Activated CD4-positive, alpha-beta T cell treated with anti-CD3 and anti-CD28 coated beads for 36 hours (primary cell): ENCODE measurements at regions not wholly inside any gene's neighbourhood (a gene's known extent, or its start where the extent isn't known, plus 50 kb on each side); places are given as distances from the start of the nearest gene placed in this dataset.
"Not testable (repeated sequence)": the region's sequence is repeated elsewhere in the genome, so short reads cannot be mapped to it uniquely, and the experiment has no call there.

Experiments used
- ATAC-seq: fragments of 200-7000 bp; cut with Tn5 transposase; one replicate; pipeline ENCODE4 v1.10.0; 2021; ENCODE audit warnings: mild to moderate bottlenecking, moderate library complexity
- CTCF ChIA-PET: fragments of 350-600 bp; sonication (Branson Sonifier 250); formaldehyde crosslinking; loops from one replicate; lab custom pipeline; 2021; ENCODE audit warnings: antibody characterized with exemption; lab: Charles Lee
- POLR2A ChIA-PET: fragments of 350-600 bp; sonication (Branson Sonifier 250); formaldehyde crosslinking; loops from one replicate; lab custom pipeline; 2021; ENCODE audit warnings: antibody characterized with exemption, inconsistent platforms; lab: Charles Lee
- DNase-seq: peaks from one replicate; pipeline ENCODE4 v3.0.0-alpha.2; 2020
- H3K27ac Mint-ChIP-seq: one replicate; pipeline ENCODE4 v1.8.0; 2021; ENCODE audit warnings: mixed read lengths
- H3K27me3 Mint-ChIP-seq: one replicate; pipeline ENCODE4 v1.8.0; 2021; ENCODE audit warnings: mixed read lengths
- H3K36me3 Mint-ChIP-seq: one replicate; pipeline ENCODE4 v1.8.0; 2021; ENCODE audit warnings: low read depth, mixed read lengths
- H3K4me1 Mint-ChIP-seq: one replicate; pipeline ENCODE4 v1.8.0; 2021; ENCODE audit warnings: mixed read lengths
- H3K4me3 Mint-ChIP-seq: one replicate; pipeline ENCODE4 v1.8.0; 2021; ENCODE audit warnings: mild to moderate bottlenecking, moderate library complexity, mixed read lengths
- H3K9me3 Mint-ChIP-seq: one replicate; pipeline ENCODE4 v1.8.0; 2021; ENCODE audit warnings: low read depth, mixed read lengths
- intact Hi-C, 2 experiments: fragments of 100-400 bp; cut with DNase I in 1 of 2; cut with micrococcal nuclease in 1 of 2; formaldehyde crosslinking; loops; one replicate each; pipeline versions ENCODE4 v1.14.2 to v1.15.1; 2022 to 2024; cut with DNase I, micrococcal nuclease

GRCh38 chr2:207428573-207428972 lies 101.2 kb upstream of the CREB1 start:
- CTCF ChIA-PET = no interaction called here
- no peaks in the 10 kb centered on the region for H3K36me3 Mint-ChIP-seq
- no peak for DNase-seq
- no peaks in the 10 kb centered on the region for H3K27me3 Mint-ChIP-seq
- intact Hi-C loops = no loop called here
- no peak overlapping the region for H3K4me3 Mint-ChIP-seq
- no peak overlapping the region for H3K27ac Mint-ChIP-seq
- POLR2A ChIA-PET = no interaction called here
- H3K4me1 Mint-ChIP-seq = peaks cover 6% of the 10 kb centered on the region
- no peak for ATAC-seq
- H3K9me3 Mint-ChIP-seq = no peaks in the 10 kb centered on the region

GRCh38 chr2:207432453-207432852 lies 97.3 kb upstream of the CREB1 start:
- no peak overlapping the region for H3K27ac Mint-ChIP-seq
- ATAC-seq (no peak), DNase-seq (no peak)
- no peaks in the 10 kb centered on the region for H3K4me1 Mint-ChIP-seq
- H3K27me3 Mint-ChIP-seq = no peaks in the 10 kb centered on the region
- no peaks in the 10 kb centered on the region for H3K36me3 Mint-ChIP-seq
- no peak overlapping the region for H3K4me3 Mint-ChIP-seq
- ChIA-PET POLR2A (no interaction called here), CTCF (no interaction called here)
- H3K9me3 Mint-ChIP-seq = no peaks in the 10 kb centered on the region
- intact Hi-C loops = no loop called here

GRCh38 chr2:207434306-207434705 lies 95.5 kb upstream of the CREB1 start:
- Mint-ChIP-seq H3K27me3 (no peaks in the 10 kb centered on the region), H3K4me1 (no peaks in the 10 kb centered on the region), H3K36me3 (no peaks in the 10 kb centered on the region), H3K9me3 (no peaks in the 10 kb centered on the region), H3K4me3 (no peak overlapping the region), H3K27ac (no peak overlapping the region)
- intact Hi-C loops = no loop called here
- ChIA-PET POLR2A (no interaction called here), CTCF (interaction anchor here (0.6 to 1.0 kb wide), 3 partner anchors 14 to 277 kb away, joined by 3 to 5 read pairs (median 3); partner anchors contain the start of gene CCNYL1)
- DNase-seq = no peak
- ATAC-seq = no peak

GRCh38 chr2:207434899-207435465 lies 94.8 kb upstream of the CREB1 start:
- CTCF ChIA-PET = interaction anchor here (0.9 to 1.0 kb wide), 2 partner anchors 13 to 15 kb away, joined by 3 read pairs; no protein-coding TSS in a partner anchor
- Mint-ChIP-seq H3K4me1 (no peaks in the 10 kb centered on the region), H3K27ac (no peak overlapping the region), H3K36me3 (no peaks in the 10 kb centered on the region), H3K4me3 (no peak overlapping the region), H3K27me3 (no peaks in the 10 kb centered on the region), H3K9me3 (no peaks in the 10 kb centered on the region)
- intact Hi-C loops = no loop called here
- ATAC-seq (no peak), DNase-seq (no peak)
- POLR2A ChIA-PET = no interaction called here

GRCh38 chr2:207437136-207437523 lies 92.6 kb upstream of the CREB1 start:
- Mint-ChIP-seq H3K27me3 (no peaks in the 10 kb centered on the region), H3K4me3 (no peak overlapping the region), H3K4me1 (no peaks in the 10 kb centered on the region), H3K9me3 (no peaks in the 10 kb centered on the region), H3K36me3 (no peaks in the 10 kb centered on the region), H3K27ac (no peak overlapping the region)
- intact Hi-C loops = no loop called here
- ATAC-seq = no peak
- CTCF ChIA-PET = interaction anchor here (0.6 kb wide), 1 partner anchor 223 kb away, joined by 4 read pairs; no protein-coding TSS in a partner anchor
- no peak for DNase-seq
- POLR2A ChIA-PET = no interaction called here

GRCh38 chr2:207437524-207438143 lies 92.1 kb upstream of the CREB1 start:
- ChIA-PET CTCF (interaction anchor here (0.6 kb wide), 1 partner anchor 223 kb away, joined by 4 read pairs; no protein-coding TSS in a partner anchor), POLR2A (no interaction called here)
- Mint-ChIP-seq H3K36me3 (no peaks in the 10 kb centered on the region), H3K27ac (no peak overlapping the region), H3K4me1 (no peaks in the 10 kb centered on the region), H3K4me3 (no peak overlapping the region), H3K9me3 (no peaks in the 10 kb centered on the region), H3K27me3 (no peaks in the 10 kb centered on the region)
- ATAC-seq (no peak), DNase-seq (no peak)
- intact Hi-C loops = no loop called here

GRCh38 chr2:207438414-207439126 lies 91.2 kb upstream of the CREB1 start:
- POLR2A ChIA-PET = no interaction called here
- no peak overlapping the region for H3K27ac Mint-ChIP-seq
- H3K9me3 Mint-ChIP-seq = no peaks in the 10 kb centered on the region
- H3K4me3 Mint-ChIP-seq = no peak overlapping the region
- no peaks in the 10 kb centered on the region for H3K4me1 Mint-ChIP-seq
- intact Hi-C loops = no loop called here
- DNase-seq = no peak
- no peaks in the 10 kb centered on the region for H3K36me3 Mint-ChIP-seq
- CTCF ChIA-PET = interaction anchor here (0.6 kb wide), 1 partner anchor 49 kb away, joined by 3 read pairs; no protein-coding TSS in a partner anchor
- no peak for ATAC-seq
- H3K27me3 Mint-ChIP-seq = no peaks in the 10 kb centered on the region

GRCh38 chr2:207439881-207440280 lies 89.9 kb upstream of the CREB1 start:
- POLR2A ChIA-PET, CTCF ChIA-PET: not testable (repeated sequence)

GRCh38 chr2:207444756-207445155 lies 85.0 kb upstream of the CREB1 start:
- Mint-ChIP-seq H3K4me1 (no peaks in the 10 kb centered on the region), H3K36me3 (no peaks in the 10 kb centered on the region), H3K27ac (no peak overlapping the region), H3K9me3 (no peaks in the 10 kb centered on the region), H3K4me3 (no peak overlapping the region), H3K27me3 (no peaks in the 10 kb centered on the region)
- ChIA-PET CTCF (interaction anchor here (0.8 kb wide), 1 partner anchor 13 kb away, joined by 4 read pairs; no protein-coding TSS in a partner anchor), POLR2A (no interaction called here)
- intact Hi-C loops = no loop called here
- DNase-seq (no peak), ATAC-seq (no peak)

More at GRCh38 chr2:207439881-207440280, 89.9 kb upstream of the CREB1 start:
- DNase-seq, H3K9me3 Mint-ChIP-seq, H3K4me1 Mint-ChIP-seq, H3K4me3 Mint-ChIP-seq, H3K27me3 Mint-ChIP-seq, ATAC-seq, intact Hi-C loops, H3K36me3 Mint-ChIP-seq, H3K27ac Mint-ChIP-seq: not testable (repeated sequence)

- DNase-seq = no peak
- Mint-ChIP-seq H3K27me3 (no peaks in the 10 kb centered on the region), H3K4me3 (no peak overlapping the region), H3K27ac (no peak overlapping the region), H3K4me1 (no peaks in the 10 kb centered on the region), H3K9me3 (no peaks in the 10 kb centered on the region), H3K36me3 (no peaks in the 10 kb centered on the region)
- CTCF ChIA-PET = no interaction called here
- intact Hi-C loops = no loop called here
- no peak for ATAC-seq
- POLR2A ChIA-PET = no interaction called here
Measured at GRCh38 chr2:207446653-207447052, 83.1 kb upstream of the CREB1 start.

- no peak overlapping the region for H3K4me3 Mint-ChIP-seq
- no peaks in the 10 kb centered on the region for H3K9me3 Mint-ChIP-seq
- no peak overlapping the region for H3K27ac Mint-ChIP-seq
- H3K4me1 Mint-ChIP-seq = no peaks in the 10 kb centered on the region
- intact Hi-C loops = no loop called here
- ATAC-seq (no peak), DNase-seq (no peak)
- H3K27me3 Mint-ChIP-seq = no peaks in the 10 kb centered on the region
- no peaks in the 10 kb centered on the region for H3K36me3 Mint-ChIP-seq
- POLR2A ChIA-PET = no interaction called here
- CTCF ChIA-PET = interaction anchor here (1.0 to 1.4 kb wide), 2 partner anchors 13 to 24 kb away, joined by 3 read pairs; no protein-coding TSS in a partner anchor
Measured at GRCh38 chr2:207448006-207448405, 81.8 kb upstream of the CREB1 start.
